ENCODE measurements at regions not wholly inside any gene's neighbourhood (a gene's known extent, or its start where the extent isn't known, plus 50 kb on each side); places are given as distances from the start of the nearest gene placed in this dataset.

DNA sequence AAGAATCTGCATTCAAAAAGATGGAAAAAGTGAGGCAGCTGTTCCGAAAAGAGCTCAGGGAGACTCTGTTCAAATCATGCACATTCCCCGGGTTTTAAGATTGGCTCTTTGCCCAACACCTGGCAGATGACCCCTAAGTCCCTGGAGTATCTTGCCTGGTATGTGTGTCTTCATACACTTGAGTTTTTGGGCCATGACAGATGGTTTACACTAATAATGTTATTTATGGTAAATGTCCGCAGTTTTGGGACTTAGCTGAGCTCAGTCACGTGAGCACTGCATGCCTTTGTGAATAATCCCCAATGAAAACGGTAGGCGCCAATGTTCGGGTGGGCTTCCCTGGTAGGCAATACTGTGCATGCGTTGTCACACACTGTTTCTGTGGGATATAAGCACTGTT, 316.1 kb downstream of the PRDM9 start:
- DNase-seq (ENCODE audit: low read depth in 1 of 2, low spot score in 1 of 2) (no peak), ATAC-seq (no peak), FAIRE-seq (no peak)
- ChIA-PET POLR2A (no interaction called here), CTCF (no interaction called here)
- Histone ChIP-seq H3K9me3 (no peaks in the 10 kb centered on the region), H3K4me3 (no peak overlapping the region), H3K4me1 (no peaks in the 10 kb centered on the region), H3K4me2 (no peak overlapping the region), H3K27ac (no peak overlapping the region)
- no peak for TF ChIP-seq CHD2 (IDR thresholded peaks at IDR 0.05; ENCODE audit: low read length, partially characterized antibody)
- TF ChIP-seq MAFK (IDR thresholded peaks at IDR 0.05; ENCODE audit: partially characterized antibody): no peak
- TF ChIP-seq FOSB (CRISPR knock-in tag; IDR thresholded peaks at IDR 0.05): no peak
- WGBS (ENCODE audit: missing lambda C conversion rate): 56% methylated on average over 8 of the region's 8 CpGs

DNA sequence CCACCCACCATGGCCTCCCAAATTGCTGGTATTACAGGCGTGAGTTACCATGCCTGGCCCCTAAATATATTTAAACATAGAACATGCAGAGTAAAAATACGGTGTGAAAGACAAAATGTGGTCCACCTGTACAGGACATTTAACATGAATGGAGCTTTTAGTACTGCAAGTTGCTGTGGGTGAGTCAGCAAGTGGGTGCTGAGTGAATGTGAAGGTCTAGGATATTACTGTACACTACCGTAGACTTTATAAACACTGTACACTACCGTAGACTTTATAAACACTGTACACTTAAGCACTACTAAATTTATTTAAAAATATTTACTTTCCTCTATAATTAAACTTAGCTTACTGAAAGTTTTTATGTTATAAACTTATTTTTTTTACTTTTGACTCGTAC, 317.8 kb downstream of the PRDM9 start:
- Histone ChIP-seq H3K9me3 (no peaks in the 10 kb centered on the region), H3K4me3 (no peak overlapping the region), H3K27ac (no peak overlapping the region), H3K4me1 (no peaks in the 10 kb centered on the region), H3K4me2 (no peak overlapping the region)
- no peak for FAIRE-seq
- 31% methylated on average over 5 of the region's 5 CpGs for WGBS (ENCODE audit: missing lambda C conversion rate)
- TF ChIP-seq SREBF2 (IDR thresholded peaks at IDR 0.05) (no peak), CHD2 (IDR thresholded peaks at IDR 0.05; ENCODE audit: low read length, partially characterized antibody) (no peak), EHMT2 (IDR thresholded peaks at IDR 0.05; ENCODE audit: low read depth) (no peak), POLR2AphosphoS2 (conservative IDR thresholded peaks at IDR 0.05; ENCODE audit: low read length) (no peak), MAZ (IDR thresholded peaks at IDR 0.05; ENCODE audit: borderline replicate concordance, low read depth, low read length) (no peak), NPAS2 (CRISPR knock-in tag; IDR thresholded peaks at IDR 0.05; ENCODE audit: borderline replicate concordance) (no peak), NFE2L2 (conservative IDR thresholded peaks at IDR 0.05; ENCODE audit: low read length) (no peak), RNF2 (IDR thresholded peaks at IDR 0.05; ENCODE audit: borderline replicate concordance, low read depth) (no peak), EHF (CRISPR knock-in tag; IDR thresholded peaks at IDR 0.05) (no peak)
- TF ChIP-seq, protein P1, sequence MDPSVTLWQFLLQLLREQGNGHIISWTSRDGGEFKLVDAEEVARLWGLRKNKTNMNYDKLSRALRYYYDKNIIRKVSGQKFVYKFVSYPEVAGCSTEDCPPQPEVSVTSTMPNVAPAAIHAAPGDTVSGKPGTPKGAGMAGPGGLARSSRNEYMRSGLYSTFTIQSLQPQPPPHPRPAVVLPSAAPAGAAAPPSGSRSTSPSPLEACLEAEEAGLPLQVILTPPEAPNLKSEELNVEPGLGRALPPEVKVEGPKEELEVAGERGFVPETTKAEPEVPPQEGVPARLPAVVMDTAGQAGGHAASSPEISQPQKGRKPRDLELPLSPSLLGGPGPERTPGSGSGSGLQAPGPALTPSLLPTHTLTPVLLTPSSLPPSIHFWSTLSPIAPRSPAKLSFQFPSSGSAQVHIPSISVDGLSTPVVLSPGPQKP (IDR thresholded peaks at IDR 0.05; ENCODE audit: low read depth, low read length): no peak
- no peak for ATAC-seq
- POLR2A ChIA-PET: no interaction called here
- CTCF ChIA-PET: interaction anchor here (1.1 kb wide), 1 partner anchor 285 kb away, joined by 3 read pairs; no protein-coding TSS in a partner anchor
- DNase-seq (ENCODE audit: low read depth in 1 of 2, low spot score in 1 of 2): no peak

DNA sequence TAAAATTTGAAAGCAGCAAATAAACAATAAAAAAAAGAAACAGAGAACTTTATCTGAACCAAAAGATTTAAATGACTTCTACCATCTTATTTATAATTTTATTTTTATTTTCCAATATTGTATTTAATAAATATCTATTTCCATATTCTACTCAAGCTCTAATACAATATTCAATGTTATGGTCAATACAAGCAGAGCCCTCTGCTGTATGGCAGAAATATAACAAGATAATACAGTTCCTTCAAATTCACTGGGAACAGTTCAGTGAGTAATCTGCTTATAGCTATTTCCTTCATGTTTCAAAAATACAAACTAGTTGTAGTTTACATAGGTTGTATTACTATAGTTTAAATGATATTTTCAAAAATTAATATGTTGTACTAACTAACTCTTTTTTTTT, 332.7 kb downstream of the PRDM9 start:
- DNase-seq (ENCODE audit: low read depth in 1 of 2, low spot score in 1 of 2) (no peak), ATAC-seq (no peak), FAIRE-seq (no peak)
- Histone ChIP-seq H3K4me2 (no peak overlapping the region), H3K9me3 (0 out of 3 replicates have a peak, but pooled peaks cover 2% of the 10 kb centered on the region), H3K27ac (no peak overlapping the region), H3K4me1 (no peaks in the 10 kb centered on the region), H3K4me3 (no peak overlapping the region)
- POLR2A ChIA-PET: no interaction called here
- TF ChIP-seq RCOR1 (IDR thresholded peaks at IDR 0.05; ENCODE audit: low read depth, low read length) (no peak), RAD21 (conservative IDR thresholded peaks at IDR 0.05 in 1 of 2, IDR thresholded peaks at IDR 0.05 in 1 of 2) (no peak; a peak in 1 of 5 replicates), SMC3 (IDR thresholded peaks at IDR 0.05) (no peak), RNF2 (IDR thresholded peaks at IDR 0.05; ENCODE audit: borderline replicate concordance, low read depth) (no peak), PHF8 (IDR thresholded peaks at IDR 0.05; ENCODE audit: borderline replicate concordance, low read depth) (no peak), NR3C1 (IDR thresholded peaks at IDR 0.05) (no peak)
- TF ChIP-seq, protein P2, sequence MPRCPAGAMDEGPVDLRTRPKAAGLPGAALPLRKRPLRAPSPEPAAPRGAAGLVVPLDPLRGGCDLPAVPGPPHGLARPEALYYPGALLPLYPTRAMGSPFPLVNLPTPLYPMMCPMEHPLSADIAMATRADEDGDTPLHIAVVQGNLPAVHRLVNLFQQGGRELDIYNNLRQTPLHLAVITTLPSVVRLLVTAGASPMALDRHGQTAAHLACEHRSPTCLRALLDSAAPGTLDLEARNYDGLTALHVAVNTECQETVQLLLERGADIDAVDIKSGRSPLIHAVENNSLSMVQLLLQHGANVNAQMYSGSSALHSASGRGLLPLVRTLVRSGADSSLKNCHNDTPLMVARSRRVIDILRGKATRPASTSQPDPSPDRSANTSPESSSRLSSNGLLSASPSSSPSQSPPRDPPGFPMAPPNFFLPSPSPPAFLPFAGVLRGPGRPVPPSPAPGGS (IDR thresholded peaks at IDR 0.05): no peak
- TF ChIP-seq, protein P3, sequence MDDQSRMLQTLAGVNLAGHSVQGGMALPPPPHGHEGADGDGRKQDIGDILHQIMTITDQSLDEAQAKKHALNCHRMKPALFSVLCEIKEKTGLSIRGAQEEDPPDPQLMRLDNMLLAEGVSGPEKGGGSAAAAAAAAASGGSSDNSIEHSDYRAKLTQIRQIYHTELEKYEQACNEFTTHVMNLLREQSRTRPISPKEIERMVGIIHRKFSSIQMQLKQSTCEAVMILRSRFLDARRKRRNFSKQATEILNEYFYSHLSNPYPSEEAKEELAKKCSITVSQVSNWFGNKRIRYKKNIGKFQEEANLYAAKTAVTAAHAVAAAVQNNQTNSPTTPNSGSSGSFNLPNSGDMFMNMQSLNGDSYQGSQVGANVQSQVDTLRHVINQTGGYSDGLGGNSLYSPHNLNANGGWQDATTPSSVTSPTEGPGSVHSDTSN (IDR thresholded peaks at IDR 0.05): no peak
- CTCF ChIA-PET: interaction anchor here (1.1 kb wide), 1 partner anchor 16 kb away, joined by 4 read pairs; no protein-coding TSS in a partner anchor
